A673 (cell line): ENCODE measurements at regions not wholly inside any gene's neighbourhood (a gene's known extent, or its start where the extent isn't known, plus 50 kb on each side); places are given as distances from the start of the nearest gene placed in this dataset.

ENCODE experiments used
- BruUV-seq: library from RNA; stranded (reverse); fragments of 400-500 nt; replicated peaks from 2 replicates; lab custom pipeline; 2021; lab: Mats Ljungman, UMichigan
- CTCF ChIA-PET: fragments of 300-600 bp; sonication (Branson Sonifier 250); formaldehyde crosslinking; loops from one replicate; lab custom pipeline; 2022; ENCODE audit warnings: antibody characterized with exemption; lab: Charles Lee
- POLR2A ChIA-PET: fragments of 300-600 bp; sonication (Branson Sonifier 250); formaldehyde crosslinking; loops from one replicate; lab custom pipeline; 2022; ENCODE audit warnings: antibody characterized with exemption; ENCODE audit not compliant: low non-redundant PET; lab: Charles Lee
- DNase-seq: peaks from one replicate; pipeline ENCODE4 v3.0.0-alpha.2; 2015; ENCODE audit warnings: low spot score
- H3K27ac ChIP-seq: fragments of 200-600 bp; sonication (generic); 2 replicates; pipeline ENCODE4 v1.5.1; 2016; ENCODE audit warnings: mixed run types, low read depth, mild to moderate bottlenecking, mixed read lengths, antibody characterized with exemption, low read length; ENCODE audit not compliant: poor library complexity, severe bottlenecking
- H3K27me3 ChIP-seq: fragments of 200-600 bp; sonication (generic); replicated peaks from 2 replicates; pipeline ENCODE4 v1.6.1; 2017; ENCODE audit warnings: mixed run types, low read depth, mild to moderate bottlenecking, mixed read lengths, antibody characterized with exemption, low read length; ENCODE audit not compliant: insufficient read depth, poor library complexity
- H3K36me3 ChIP-seq: fragments of 200-600 bp; sonication (generic); 2 replicates; pipeline ENCODE4 v1.6.1; 2016; ENCODE audit warnings: mixed run types, mild to moderate bottlenecking, mixed read lengths, antibody characterized with exemption, low read length; ENCODE audit not compliant: insufficient read depth, poor library complexity, severe bottlenecking
- H3K4me1 ChIP-seq: fragments of 200-600 bp; sonication (generic); 2 replicates; pipeline ENCODE4 v1.6.1; 2017; ENCODE audit warnings: mixed run types, mild to moderate bottlenecking, mixed read lengths, antibody characterized with exemption, low read length; ENCODE audit not compliant: insufficient read depth, poor library complexity, severe bottlenecking
- H3K4me3 ChIP-seq: fragments of 200-600 bp; sonication (generic); 2 replicates; pipeline ENCODE4 v1.5.1; 2016; ENCODE audit warnings: low read depth, mixed run types, mild to moderate bottlenecking, mixed read lengths, low read length; ENCODE audit not compliant: poor library complexity, severe bottlenecking
- H3K9me3 ChIP-seq: fragments of 200-600 bp; sonication (generic); 2 replicates; pipeline ENCODE4 v1.6.1; 2016; ENCODE audit warnings: mixed run types, low read depth, mild to moderate bottlenecking, mixed read lengths, antibody characterized with exemption, low read length; ENCODE audit not compliant: poor library complexity, severe bottlenecking
- EZH2 ChIP-seq: fragments of 200-600 bp; sonication (generic); IDR thresholded peaks from 2 replicates; pipeline ENCODE4 v1.6.1; 2017; ENCODE audit warnings: borderline replicate concordance, low read depth, mild to moderate bottlenecking, mixed read lengths, antibody characterized with exemption, low read length; ENCODE audit not compliant: poor library complexity, severe bottlenecking
- intact Hi-C: fragments of 100-400 bp; cut with micrococcal nuclease; formaldehyde crosslinking; loops from one replicate; pipeline ENCODE4 v1.10.0; 2022; ENCODE audit not compliant: unreplicated experiment
- TF ChIP-seq, protein P1 (sequence below): fragments of 300-800, 200-600 bp; sonication (generic); conservative IDR thresholded peaks from 2 replicates; pipeline ENCODE4 v1.5.1; 2017; ENCODE audit warnings: low read depth, mild to moderate bottlenecking, antibody characterized with exemption, low read length, moderate library complexity, mixed read lengths

DNA sequence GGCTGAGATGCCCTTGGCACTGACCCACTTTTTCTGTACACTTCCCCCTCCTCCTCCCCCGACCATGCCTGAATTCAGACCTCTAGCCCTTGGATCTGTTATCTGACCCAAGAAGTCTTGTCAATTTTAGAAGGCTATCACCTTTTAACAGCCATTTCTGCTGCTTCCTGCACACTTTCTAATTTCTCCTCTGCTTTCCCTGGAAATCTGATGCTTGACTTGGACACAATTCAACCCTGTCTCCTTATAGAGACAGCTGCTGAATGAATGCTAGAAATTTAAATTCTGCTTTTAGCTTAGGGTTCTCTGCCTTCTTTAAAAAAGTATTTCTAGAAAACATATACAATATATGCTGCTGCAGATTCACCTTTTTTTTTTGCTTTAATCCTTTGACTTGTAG lies 417.9 kb upstream of the KLF6 start:
- CTCF ChIA-PET: interaction anchor here (0.6 kb wide), 1 partner anchor 835 kb away, joined by 3 read pairs; no protein-coding TSS in a partner anchor
- Histone ChIP-seq H3K27me3 (no peaks in the 10 kb centered on the region), H3K36me3 (no peaks in the 10 kb centered on the region), H3K4me1 (peaks cover 19% of the 10 kb centered on the region), H3K27ac (no peak overlapping the region), H3K9me3 (no peaks in the 10 kb centered on the region), H3K4me3 (no peak overlapping the region)
- no peak for TF ChIP-seq EZH2
- TF ChIP-seq, protein P1, sequence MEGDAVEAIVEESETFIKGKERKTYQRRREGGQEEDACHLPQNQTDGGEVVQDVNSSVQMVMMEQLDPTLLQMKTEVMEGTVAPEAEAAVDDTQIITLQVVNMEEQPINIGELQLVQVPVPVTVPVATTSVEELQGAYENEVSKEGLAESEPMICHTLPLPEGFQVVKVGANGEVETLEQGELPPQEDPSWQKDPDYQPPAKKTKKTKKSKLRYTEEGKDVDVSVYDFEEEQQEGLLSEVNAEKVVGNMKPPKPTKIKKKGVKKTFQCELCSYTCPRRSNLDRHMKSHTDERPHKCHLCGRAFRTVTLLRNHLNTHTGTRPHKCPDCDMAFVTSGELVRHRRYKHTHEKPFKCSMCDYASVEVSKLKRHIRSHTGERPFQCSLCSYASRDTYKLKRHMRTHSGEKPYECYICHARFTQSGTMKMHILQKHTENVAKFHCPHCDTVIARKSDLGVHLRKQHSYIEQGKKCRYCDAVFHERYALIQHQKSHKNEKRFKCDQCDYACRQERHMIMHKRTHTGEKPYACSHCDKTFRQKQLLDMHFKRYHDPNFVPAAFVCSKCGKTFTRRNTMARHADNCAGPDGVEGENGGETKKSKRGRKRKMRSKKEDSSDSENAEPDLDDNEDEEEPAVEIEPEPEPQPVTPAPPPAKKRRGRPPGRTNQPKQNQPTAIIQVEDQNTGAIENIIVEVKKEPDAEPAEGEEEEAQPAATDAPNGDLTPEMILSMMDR: no peak
- no TSS peak for BruUV-seq
- intact Hi-C loops: no loop called here
- POLR2A ChIA-PET: no interaction called here
- no peak for DNase-seq

DNA sequence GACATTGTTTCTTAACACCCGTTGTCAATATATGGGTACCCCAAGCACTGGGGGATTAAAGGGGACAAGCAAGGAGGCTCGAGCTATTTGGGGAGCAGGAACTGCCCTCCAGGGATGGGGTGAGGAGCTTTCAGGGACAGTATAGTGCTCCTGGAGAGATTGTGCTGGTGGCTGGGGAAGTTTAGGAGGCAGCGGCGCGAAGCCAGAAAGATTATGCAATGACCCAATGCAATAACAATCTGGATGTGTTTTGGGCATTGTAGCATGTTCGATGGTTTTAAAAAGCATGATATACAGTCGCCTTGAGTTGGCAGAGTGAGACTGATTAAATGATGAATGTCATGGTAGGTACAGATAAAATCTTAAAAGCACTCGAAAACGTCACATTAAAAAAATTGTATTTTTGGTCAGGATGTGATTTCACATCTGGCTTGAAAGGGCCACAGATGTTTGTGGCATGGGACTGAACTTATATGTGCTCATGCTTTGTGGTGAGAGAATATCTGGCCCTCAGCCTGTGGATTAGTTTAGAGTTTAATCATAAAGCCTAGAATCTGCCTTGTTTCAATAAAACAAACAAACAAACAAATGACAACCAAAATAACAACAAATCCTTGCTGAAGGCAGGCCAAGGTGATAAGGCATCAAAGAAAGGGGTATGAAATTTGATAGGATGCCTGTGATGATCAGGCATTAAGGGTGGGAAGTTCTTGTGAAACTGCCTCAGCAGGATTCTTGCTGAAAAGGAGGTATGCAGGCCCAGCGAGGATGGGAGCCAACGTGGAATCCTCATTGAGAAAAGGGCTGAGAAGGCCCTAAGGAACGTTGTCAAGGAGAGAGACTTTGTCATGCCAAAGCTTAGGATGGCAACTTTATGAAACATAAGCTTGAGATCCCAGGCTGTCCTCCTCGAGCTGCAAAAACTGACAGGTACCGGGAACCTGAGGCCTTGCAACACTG lies 417.1 kb upstream of the KLF6 start:
- Histone ChIP-seq H3K27ac (no peak overlapping the region), H3K9me3 (no peaks in the 10 kb centered on the region), H3K27me3 (no peaks in the 10 kb centered on the region), H3K36me3 (no peaks in the 10 kb centered on the region), H3K4me3 (no peak overlapping the region), H3K4me1 (peaks cover 19% of the 10 kb centered on the region)
- CTCF ChIA-PET: interaction anchor here (0.6 kb wide), 1 partner anchor 834 kb away, joined by 3 read pairs; no protein-coding TSS in a partner anchor
- DNase-seq: no peak
- POLR2A ChIA-PET: no interaction called here
- BruUV-seq: no TSS peak
- intact Hi-C loops: no loop called here
- TF ChIP-seq, protein P1: no peak
- no peak for TF ChIP-seq EZH2

DNA sequence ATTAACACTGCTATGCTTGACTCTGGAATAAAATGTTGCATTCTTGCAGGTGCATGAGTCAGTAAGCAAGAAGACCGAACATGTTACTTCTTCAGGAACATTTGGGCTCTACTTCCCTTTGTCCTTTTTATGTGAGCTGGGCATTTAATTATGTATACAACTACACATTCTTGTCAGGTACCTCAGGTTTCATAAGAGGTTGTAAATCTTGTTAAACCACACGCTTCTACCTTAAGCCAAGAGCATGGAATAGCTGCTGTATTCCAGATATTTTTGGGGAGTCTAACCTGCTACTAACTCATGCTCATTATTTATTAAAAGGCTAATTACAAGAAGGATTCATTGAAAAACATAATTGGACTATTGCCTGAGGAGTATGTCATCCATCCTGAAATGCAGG lies 414.2 kb upstream of the KLF6 start:
- BruUV-seq: no TSS peak
- no peak overlapping the region for H3K27ac ChIP-seq
- H3K9me3 ChIP-seq: no peaks in the 10 kb centered on the region
- ChIA-PET CTCF (no interaction called here), POLR2A (no interaction called here)
- peaks cover 13% of the 10 kb centered on the region for H3K4me1 ChIP-seq
- no peaks in the 10 kb centered on the region for H3K36me3 ChIP-seq
- DNase-seq: no peak
- H3K4me3 ChIP-seq: no peak overlapping the region
- TF ChIP-seq, protein P1: no peak
- no peak for TF ChIP-seq EZH2
- H3K27me3 ChIP-seq: no peaks in the 10 kb centered on the region
- intact Hi-C loops: no loop called here
